Central memory CD4-positive, alpha-beta T cell (primary cell): ENCODE measurements at regions not wholly inside any gene's neighbourhood (a gene's known extent, or its start where the extent isn't known, plus 50 kb on each side); places are given as distances from the start of the nearest gene placed in this dataset.

Experiments
- DNase-seq: peaks from one replicate; pipeline ENCODE4 v3.0.0; 2022

GRCh38 chr13:33472446-33472845, 186.9 kb upstream of the STARD13 start:
- no peak for DNase-seq

GRCh38 chr13:33479105-33479504, 193.6 kb upstream of the STARD13 start:
- no peak for DNase-seq

GRCh38 chr13:33480561-33480960, 195.0 kb upstream of the STARD13 start:
- no peak for DNase-seq

- no peak for DNase-seq
These were observed 197.9 kb upstream of the STARD13 start for GRCh38 chr13:33483471-33483870.

- DNase-seq: no peak
These were observed 199.7 kb upstream of the STARD13 start for GRCh38 chr13:33485247-33485646.

DNA sequence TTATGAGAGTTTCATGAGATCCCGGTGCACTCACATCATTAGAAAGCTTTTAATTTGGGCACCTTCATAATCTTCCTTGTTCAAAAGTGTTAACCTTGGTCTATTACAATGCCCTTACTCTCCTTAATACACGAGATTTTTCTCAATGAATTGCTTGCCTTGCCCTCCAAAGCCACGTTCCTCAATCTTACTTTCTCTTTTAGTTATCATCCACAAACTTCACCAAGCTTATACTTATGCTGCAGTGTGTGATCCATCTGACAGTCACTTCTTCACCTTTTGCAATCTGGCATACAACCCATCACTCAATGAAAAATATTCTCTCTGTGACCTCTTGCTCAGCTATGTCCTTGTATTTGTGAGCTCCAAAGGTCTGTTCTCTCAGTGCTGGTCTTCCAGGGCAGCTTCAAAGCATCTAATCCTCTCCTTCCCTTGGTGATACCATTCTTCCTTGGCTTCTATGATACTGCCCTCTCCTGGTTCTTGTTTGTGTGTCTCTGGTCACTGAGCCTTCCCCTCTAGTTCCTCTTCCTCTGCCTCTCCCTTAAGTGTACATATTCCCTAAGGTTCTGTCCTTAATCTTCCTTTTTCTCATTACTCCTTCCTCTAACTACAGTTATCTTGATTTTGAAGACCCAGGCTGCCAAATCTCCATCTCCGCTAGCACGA, 202.2 kb upstream of the STARD13 start:
- no peak for DNase-seq

DNA sequence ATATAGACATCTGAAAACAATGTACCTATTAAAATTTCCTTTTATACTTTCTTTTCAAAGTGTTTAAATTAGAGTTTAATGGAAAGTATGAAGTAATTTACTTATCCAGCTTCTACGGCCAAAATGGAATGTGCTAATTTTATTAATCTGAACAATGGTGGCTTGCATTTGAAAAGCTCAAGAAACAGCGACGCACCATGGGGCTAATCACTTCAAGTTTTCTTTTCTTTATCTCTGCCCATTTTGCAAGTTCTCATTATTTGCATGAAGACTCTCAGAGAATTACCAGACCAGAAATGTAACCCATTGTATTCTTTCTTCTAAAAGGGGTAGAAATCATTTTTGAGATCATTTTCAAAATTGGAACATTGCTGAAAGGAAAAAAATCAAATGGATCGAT, 204.0 kb upstream of the STARD13 start:
- DNase-seq: no peak

DNA sequence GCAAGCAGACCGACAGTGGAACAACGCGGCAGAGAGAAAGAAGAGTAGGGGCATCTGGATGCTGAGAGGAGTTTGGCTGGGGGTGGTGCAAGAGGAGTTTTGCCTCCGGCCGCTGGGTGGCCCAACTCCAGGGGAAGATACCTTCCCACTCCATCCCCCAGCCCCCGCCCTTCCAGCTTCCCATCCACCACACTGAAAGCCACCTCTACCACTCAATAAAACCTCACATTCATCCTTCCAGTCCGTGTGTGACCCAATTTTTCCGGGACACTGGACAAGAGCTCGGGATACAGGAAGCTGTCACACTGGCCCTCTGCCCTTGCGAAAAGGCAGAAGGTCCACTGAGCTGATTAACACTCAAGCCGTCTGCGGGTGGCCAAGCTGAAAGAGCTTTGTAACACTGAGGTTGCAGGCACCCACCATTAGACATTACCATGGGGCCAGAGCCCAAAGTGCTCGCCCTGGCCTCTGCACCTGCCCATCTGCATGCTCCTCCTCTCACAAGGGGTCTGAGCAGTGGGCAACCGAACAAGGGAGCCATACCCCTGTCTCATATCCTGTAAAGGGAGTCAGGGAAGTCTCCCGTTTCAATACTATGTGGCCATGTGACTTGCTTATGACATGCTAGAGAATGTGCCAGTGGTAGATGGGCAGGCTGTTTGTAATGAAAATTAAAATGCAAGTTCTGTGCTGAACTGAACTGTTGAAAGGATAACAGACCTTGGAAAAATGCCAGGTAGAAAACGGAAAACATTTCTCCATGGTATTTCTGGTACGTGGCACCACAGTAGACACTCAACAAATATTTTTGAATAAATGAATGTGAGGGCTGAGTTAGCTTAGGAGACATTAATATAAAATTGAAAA, 205.1 kb upstream of the STARD13 start:
- DNase-seq: no peak

DNA sequence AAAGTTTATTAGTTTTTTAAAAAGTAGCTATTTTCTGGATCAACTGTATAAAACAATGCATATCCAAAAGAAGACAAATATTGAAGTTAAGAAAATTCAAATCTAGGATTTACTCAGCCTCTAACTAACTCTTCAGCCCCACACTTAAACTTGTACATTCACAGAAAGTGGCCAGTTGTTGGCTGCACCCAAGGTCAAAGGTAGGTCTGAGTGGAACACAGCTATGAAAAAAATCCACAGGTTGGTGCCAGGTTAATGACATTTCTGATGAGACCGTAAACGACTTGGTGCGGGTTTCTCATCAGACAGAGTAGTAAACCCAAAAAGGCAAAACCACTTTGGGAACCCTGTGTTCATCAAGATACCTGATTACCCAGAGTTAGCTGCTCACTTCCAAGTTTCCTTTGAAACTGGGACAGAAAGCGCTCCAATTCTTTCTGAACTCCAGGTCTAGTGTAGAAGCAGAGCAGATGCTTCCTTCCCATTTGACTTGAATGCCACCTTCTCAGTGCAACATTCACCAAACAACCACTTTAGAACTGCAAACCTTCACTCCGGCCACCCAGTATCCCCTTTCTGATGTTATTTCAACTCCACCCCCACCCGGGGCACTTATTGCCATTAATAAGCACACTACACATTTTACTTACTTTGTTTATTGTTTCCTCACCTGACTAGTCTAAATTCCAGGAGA, 208.3 kb upstream of the STARD13 start:
- no peak for DNase-seq

DNA sequence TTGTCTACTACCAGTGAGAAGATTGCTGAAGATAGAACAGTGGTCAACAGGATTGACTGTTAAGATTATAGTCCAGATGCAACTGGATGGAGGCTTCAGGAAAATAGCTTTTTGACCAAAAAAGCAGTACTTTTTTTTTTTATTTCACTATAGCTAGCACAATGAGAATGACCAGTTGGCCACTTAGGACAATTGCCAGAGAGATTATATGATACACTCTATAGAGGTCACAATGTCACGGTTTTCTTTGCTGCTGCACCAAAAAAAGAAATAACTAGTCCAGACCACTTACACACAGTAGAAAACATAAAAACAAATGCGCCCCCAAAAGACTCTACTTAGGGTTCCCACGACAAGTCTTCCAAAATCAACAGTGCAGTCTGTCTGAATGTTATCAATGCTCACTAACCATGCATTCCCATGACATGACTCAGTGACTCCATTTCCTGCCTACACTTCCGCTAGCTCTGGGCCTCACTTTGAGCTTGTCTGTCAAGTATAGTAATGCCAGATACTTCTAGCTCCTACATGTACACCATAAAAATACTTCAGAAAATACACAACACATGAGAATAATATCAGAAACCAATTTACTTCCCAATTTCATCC, 209.1 kb upstream of the STARD13 start:
- DNase-seq: no peak

DNA sequence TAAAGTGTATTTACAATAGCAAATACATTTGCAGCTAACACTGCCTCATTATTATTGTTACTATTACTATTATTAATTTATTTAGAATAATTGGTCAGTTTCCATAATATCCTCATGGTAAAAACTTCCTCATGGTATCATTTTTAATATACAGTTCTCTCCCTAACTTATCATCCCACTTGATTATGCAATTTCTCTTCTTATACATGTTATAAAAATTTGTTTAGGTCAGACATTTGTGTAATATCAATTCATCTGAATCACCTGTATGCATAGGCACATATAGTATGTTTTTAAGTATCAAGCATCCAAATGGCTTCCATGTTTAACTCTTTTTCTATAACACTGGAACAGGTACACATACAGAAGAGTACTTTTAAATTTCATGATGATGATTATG, 210.8 kb upstream of the STARD13 start:
- no peak for DNase-seq

DNA sequence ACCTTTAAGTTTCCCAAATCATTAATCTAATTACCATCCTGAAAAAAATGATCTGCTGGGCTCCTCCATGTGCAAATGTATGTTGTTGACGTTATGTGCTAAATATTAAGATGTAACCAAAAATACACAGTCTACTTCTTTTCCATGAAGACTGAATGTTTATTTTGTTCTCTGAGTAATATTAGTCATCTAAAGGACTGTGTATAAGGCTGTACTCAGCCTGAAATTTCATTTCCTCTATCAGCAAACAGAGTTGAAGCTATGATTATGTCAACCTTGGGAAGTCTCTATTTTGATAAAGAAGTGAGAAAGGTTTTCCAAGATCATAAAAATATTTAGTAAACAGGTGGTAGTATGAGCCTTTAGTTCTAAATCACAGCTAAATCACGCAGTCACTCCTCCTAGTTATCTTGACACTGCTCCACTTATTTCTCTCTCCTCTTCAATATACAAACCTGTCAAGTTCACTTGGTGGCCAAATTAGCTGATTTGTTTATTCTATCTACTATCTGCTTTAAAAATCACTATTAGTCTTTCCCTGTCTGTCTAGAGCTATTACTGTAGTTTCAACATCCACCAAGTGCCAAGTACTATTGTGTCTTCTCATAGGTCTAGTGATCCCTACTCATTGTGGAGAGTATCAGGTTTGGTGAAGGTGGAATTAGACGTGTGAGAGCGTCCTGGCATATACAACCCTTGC, 211.7 kb upstream of the STARD13 start:
- DNase-seq: no peak

DNA sequence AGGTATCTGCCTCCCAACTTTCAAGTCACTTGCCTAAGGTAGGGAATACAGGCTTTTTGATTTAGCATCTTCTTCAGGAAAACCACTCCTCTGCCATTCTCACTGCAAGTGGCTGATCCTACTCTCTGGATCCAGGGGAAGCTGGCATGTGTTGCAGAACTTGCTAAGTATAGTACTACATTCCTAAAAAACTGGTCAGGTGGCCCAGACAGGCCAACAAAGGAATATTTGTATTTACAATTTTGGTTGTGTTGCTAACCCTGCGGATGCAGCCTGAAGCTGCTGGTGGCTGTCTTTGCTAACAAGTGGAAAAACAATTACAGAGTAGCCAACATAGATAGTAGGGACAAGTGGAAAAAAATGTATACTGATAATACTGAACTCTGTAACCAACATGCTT, 222.5 kb upstream of the STARD13 start:
- DNase-seq: no peak

DNA sequence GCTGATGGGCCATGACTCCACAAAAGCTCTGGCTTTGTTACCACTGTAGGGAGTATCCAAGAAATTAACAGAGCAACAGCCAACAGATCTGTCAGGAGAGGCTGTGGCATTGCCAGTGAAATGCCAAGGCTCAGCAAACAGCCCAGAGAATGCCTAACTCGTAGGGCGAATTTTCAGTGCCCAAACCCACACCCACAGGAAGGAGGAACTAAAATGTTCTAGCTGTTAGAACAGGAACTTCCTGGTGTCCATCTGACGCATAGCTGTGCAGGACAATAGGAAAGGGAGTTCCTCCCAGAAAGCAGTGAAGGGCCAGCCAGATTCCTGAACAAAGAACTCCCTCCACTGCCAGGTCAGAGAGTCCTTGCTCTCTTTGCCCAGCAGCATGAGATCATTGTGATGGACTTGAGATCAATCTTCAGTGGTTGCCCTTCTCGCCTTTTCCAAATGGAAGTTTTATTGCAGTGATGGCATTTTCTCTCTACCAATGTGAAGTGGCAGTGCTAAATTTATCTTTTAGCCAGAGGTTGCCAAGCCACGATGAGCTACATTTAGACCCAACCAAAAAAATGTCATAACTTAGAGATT, 224.2 kb upstream of the STARD13 start:
- DNase-seq: no peak

DNA sequence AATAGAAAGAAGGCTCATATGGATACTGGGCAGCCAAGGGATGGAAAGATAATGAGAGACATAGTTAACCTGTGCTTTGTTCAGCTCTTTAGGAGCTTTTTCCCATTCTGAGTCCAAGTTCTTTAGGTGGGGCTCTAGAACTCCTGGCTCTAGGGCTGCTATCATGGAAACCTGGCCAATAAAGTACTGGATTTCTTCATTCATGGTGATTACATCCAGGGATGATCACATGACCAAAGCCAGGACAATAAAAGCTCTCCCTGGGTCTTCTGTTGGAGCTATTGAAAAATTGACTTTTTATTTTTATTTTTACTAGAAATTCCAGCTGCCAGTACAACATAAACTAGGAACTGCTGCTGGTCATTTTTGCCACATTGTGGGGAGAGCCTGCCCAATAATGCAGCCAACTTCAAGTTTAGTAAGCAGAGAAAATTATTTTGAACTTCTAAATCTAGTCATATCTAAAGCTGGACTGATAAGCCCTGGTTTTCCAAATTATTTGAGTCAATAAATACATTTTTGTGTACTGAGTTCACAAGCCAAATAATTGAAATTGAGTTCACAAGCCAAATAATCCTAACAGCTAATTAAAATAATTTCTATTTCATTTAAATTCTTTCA, 224.9 kb upstream of the STARD13 start:
- DNase-seq: no peak

- no peak for DNase-seq
These were observed 227.5 kb upstream of the STARD13 start for GRCh38 chr13:33512880-33513554.

DNA sequence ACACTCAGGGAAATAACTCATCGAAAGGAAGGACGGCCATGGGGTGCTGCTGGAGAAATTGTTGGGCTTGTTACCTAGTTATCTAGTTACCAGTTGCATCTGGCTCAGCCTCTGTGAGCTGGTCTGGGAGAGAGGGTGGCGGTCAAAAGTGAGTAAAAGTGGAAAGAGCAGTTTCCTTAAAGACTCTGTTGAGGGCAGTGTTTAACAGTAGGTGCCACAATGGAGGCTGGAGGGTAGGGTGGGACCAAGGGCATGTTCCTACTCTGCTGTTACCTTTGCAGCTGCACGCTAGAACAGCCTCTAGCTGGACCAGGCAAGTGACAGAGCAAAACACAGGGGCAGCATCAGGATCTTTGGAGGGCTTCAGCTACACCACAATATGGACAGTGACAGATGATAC, 228.8 kb upstream of the STARD13 start:
- DNase-seq: no peak

- no peak for DNase-seq
These were observed 229.6 kb upstream of the STARD13 start for GRCh38 chr13:33515146-33515545.

- DNase-seq: no peak
These were observed 232.9 kb upstream of the STARD13 start for GRCh38 chr13:33518452-33518851.

DNA sequence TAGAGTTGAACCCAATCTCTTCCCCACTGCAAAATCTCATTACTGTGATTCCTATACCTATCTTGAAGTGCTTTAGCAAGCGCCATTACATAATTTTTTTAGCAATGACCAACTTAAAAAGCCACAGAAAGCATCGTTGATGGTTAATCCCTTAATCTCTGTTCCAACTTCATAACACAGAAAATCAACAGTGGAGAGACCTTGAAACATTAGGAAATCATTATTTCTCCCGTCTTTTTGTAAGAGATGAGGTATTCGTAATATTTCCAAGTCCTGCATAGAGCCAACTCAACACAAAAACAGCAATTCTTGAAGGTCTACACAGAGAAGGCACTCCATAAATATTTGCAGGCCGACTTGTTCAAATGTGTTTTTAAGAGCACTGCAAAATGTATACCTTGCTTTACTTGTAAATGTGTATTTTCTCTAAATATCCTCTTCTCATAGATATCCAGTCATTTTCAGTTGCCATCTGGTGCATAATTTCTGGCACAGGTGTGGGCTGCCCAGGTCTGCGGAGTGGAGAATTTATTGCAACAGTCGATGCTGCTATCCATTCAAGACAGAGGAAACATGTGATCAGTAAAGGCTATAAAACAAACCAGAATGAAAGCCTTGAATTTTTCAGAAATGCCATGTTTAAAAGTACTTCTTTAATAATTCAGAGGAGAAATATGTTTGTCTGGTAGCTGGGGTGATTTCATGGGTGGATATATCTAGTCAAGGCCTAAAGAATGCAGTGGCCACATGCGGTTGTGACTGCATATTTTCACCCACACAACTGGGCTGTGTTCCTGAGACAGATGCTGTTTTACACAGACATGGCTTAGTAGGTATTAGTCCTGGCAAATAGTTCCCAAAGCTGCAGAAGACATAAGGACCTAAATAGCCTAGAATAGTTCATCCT, 234.3 kb upstream of the STARD13 start:
- no peak for DNase-seq
